OCI-LY3 (cell line): ENCODE measurements at regions not wholly inside any gene's neighbourhood (a gene's known extent, or its start where the extent isn't known, plus 50 kb on each side); places are given as distances from the start of the nearest gene placed in this dataset.

Source experiments
- H2AFZ ChIP-seq: fragments of 200-600, 300-600 bp; shearing (Covaris generic); 2 replicates; pipeline ENCODE4 v1.6.0; 2014; ENCODE audit warnings: antibody characterized with exemption, low read depth, low read length
- H3K27ac ChIP-seq: fragments of 200-600, 300-600 bp; sonication (generic); 2 replicates; pipeline ENCODE4 v1.5.1; 2014; ENCODE audit warnings: mild to moderate bottlenecking, low read length, moderate library complexity, mixed read lengths
- H3K27me3 ChIP-seq: fragments of 200-600, 300-600 bp; sonication (generic); 2 replicates; pipeline ENCODE4 v1.6.1; 2014; ENCODE audit warnings: low read depth, low read length, mixed read lengths
- H3K36me3 ChIP-seq: fragments of 200-600, 300-600 bp; sonication (generic); replicated peaks from 2 replicates; pipeline ENCODE3; 2014; ENCODE audit warnings: low read depth, low read length, mixed read lengths
- H3K4me1 ChIP-seq: fragments of 300-600, 200-600 bp; sonication (generic); 2 replicates; pipeline ENCODE4 v1.6.1; 2014; ENCODE audit warnings: low read length, mixed read lengths
- H3K4me2 ChIP-seq: fragments of 200-600, 300-600 bp; sonication (generic); 2 replicates; pipeline ENCODE4 v1.6.1; 2014; ENCODE audit warnings: low read length, mixed read lengths
- H3K4me3 ChIP-seq: fragments of 300-600, 200-600 bp; sonication (generic); 2 replicates; pipeline ENCODE4 v1.5.1; 2014; ENCODE audit warnings: antibody characterized with exemption, mild to moderate bottlenecking, low read length, moderate library complexity
- H3K79me2 ChIP-seq: fragments of 300-600, 200-600 bp; shearing (Covaris generic); 2 replicates; pipeline ENCODE4 v1.6.1; 2014; ENCODE audit warnings: mild to moderate bottlenecking, low read length, mixed read lengths
- H3K9ac ChIP-seq: fragments of 300-600, 200-600 bp; shearing (Covaris generic); 2 replicates; pipeline ENCODE4 v1.6.0; 2014; ENCODE audit warnings: mild to moderate bottlenecking, low read length, moderate library complexity
- H3K9me3 ChIP-seq: fragments of 200-600, 300-600 bp; shearing (Covaris generic); 2 replicates; pipeline ENCODE4 v1.6.1; 2014; ENCODE audit warnings: low read length, mixed read lengths; ENCODE audit not compliant: insufficient read depth
- H4K20me1 ChIP-seq: fragments of 200-600, 300-600 bp; sonication (generic); 2 replicates; pipeline ENCODE4 v1.6.1; 2016; ENCODE audit warnings: low read length, mixed read lengths; ENCODE audit not compliant: insufficient read depth
- CTCF ChIP-seq: fragments of 200-600, 300-600 bp; sonication (generic); IDR thresholded peaks from 2 replicates; pipeline ENCODE4 v1.5.1; 2014; ENCODE audit warnings: antibody characterized with exemption, low read length, low read depth
- EZH2phosphoT487 ChIP-seq: fragments of 200-600 bp; shearing (Covaris generic); IDR thresholded peaks from 2 replicates; pipeline ENCODE4 v1.6.1; 2018; ENCODE audit warnings: antibody characterized with exemption, mixed run types, low read depth

- H3K27me3 ChIP-seq, result no peaks in the 10 kb centered on the region
- no peaks in the 10 kb centered on the region for H3K36me3 ChIP-seq
- no peak overlapping the region for H3K27ac ChIP-seq
- no peaks in the 10 kb centered on the region for H3K4me1 ChIP-seq
- H3K79me2 ChIP-seq, result no peaks in the 10 kb centered on the region
- no peak overlapping the region for H3K4me3 ChIP-seq
- no peaks in the 10 kb centered on the region for H4K20me1 ChIP-seq
- H3K4me2 ChIP-seq, result no peak overlapping the region
- no peaks in the 10 kb centered on the region for H3K9me3 ChIP-seq
- H2AFZ ChIP-seq, result no peak overlapping the region
- H3K9ac ChIP-seq, result no peak overlapping the region
- TF ChIP-seq EZH2phosphoT487 (no peak), CTCF (no peak)
Measured at GRCh38 chr4:108270466-108271450, 102.0 kb upstream of the LEF1 start.

GRCh38 chr4:108264693-108265092 is 96.0 kb upstream of the LEF1 start:
- Histone ChIP-seq H3K27ac (no peak overlapping the region), H4K20me1 (no peaks in the 10 kb centered on the region), H3K36me3 (no peaks in the 10 kb centered on the region), H2AFZ (no peak overlapping the region), H3K9me3 (no peaks in the 10 kb centered on the region), H3K4me3 (no peak overlapping the region), H3K4me1 (no peaks in the 10 kb centered on the region), H3K79me2 (no peaks in the 10 kb centered on the region), H3K4me2 (no peak overlapping the region), H3K9ac (no peak overlapping the region), H3K27me3 (no peaks in the 10 kb centered on the region)
- TF ChIP-seq CTCF, result no peak
- TF ChIP-seq EZH2phosphoT487, result no peak

GRCh38 chr4:108263057-108263456 is 94.3 kb upstream of the LEF1 start:
- no peaks in the 10 kb centered on the region for H3K9me3 ChIP-seq
- no peak overlapping the region for H3K4me2 ChIP-seq
- no peak overlapping the region for H3K9ac ChIP-seq
- TF ChIP-seq EZH2phosphoT487, result no peak
- no peak for TF ChIP-seq CTCF
- no peaks in the 10 kb centered on the region for H3K36me3 ChIP-seq
- no peak overlapping the region for H3K4me3 ChIP-seq
- no peaks in the 10 kb centered on the region for H3K27me3 ChIP-seq
- no peaks in the 10 kb centered on the region for H3K4me1 ChIP-seq
- no peak overlapping the region for H2AFZ ChIP-seq
- H3K79me2 ChIP-seq, result no peaks in the 10 kb centered on the region
- H3K27ac ChIP-seq, result no peak overlapping the region
- H4K20me1 ChIP-seq, result no peaks in the 10 kb centered on the region

GRCh38 chr4:108261026-108261425 is 92.3 kb upstream of the LEF1 start:
- Histone ChIP-seq H3K9me3 (no peaks in the 10 kb centered on the region), H3K9ac (no peak overlapping the region), H3K36me3 (no peaks in the 10 kb centered on the region), H3K4me1 (no peaks in the 10 kb centered on the region), H3K4me2 (no peak overlapping the region), H3K27ac (no peak overlapping the region), H3K79me2 (no peaks in the 10 kb centered on the region), H3K27me3 (no peaks in the 10 kb centered on the region), H4K20me1 (no peaks in the 10 kb centered on the region), H3K4me3 (no peak overlapping the region), H2AFZ (no peak overlapping the region)
- TF ChIP-seq EZH2phosphoT487 (no peak), CTCF (no peak)
